ENCODE measurements at regions not wholly inside any gene's neighbourhood (a gene's known extent, or its start where the extent isn't known, plus 50 kb on each side); places are given as distances from the start of the nearest gene placed in this dataset.
"Not testable (repeated sequence)": the region's sequence is repeated elsewhere in the genome, so short reads cannot be mapped to it uniquely, and the experiment has no call there.

DNA sequence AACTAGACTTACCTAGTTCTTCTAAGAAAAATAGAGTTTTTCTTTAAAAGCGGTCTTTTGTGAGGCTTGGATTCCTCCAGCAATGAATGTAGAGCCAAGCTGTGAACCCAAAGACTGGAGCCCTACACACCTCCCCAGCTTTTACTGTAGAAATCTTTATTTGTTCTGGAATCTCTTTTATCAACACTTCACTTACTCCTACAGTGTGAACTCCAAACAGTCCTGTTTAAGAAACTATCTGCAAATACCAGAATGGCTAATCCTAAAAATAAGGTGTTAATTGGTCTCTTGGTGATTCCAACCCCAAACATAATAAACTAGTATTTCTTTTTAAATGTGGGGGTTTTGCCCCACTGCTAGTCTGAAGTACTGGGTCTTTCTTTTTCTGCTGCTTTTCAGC, 103.9 kb downstream of the ENC1 start:
- ATAC-seq (no peak), DNase-seq (no peak)
- intact Hi-C loops (cut with micrococcal nuclease) = no loop called here

DNA sequence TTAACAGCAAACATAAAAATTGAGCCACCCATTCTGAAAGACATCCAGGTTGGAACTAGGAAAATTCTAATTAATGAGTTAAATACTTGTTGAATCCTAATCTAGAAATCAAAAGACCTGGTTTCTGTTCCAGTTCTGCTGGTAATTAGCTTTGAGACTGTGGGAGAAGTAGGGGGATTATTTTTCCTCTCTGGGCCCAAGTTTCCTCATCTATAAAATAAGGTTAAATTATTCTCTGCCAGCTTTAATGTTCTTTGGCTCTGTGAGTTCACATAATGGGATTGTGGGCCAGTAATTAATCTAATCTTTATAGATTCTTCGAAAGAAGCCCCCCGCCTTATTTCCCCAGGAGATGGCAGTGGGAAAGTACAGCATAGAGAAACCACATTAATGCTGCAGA, 104.6 kb downstream of the ENC1 start:
- intact Hi-C loops (cut with micrococcal nuclease) = no loop called here
- no peak for ATAC-seq
- DNase-seq = no peak

DNA sequence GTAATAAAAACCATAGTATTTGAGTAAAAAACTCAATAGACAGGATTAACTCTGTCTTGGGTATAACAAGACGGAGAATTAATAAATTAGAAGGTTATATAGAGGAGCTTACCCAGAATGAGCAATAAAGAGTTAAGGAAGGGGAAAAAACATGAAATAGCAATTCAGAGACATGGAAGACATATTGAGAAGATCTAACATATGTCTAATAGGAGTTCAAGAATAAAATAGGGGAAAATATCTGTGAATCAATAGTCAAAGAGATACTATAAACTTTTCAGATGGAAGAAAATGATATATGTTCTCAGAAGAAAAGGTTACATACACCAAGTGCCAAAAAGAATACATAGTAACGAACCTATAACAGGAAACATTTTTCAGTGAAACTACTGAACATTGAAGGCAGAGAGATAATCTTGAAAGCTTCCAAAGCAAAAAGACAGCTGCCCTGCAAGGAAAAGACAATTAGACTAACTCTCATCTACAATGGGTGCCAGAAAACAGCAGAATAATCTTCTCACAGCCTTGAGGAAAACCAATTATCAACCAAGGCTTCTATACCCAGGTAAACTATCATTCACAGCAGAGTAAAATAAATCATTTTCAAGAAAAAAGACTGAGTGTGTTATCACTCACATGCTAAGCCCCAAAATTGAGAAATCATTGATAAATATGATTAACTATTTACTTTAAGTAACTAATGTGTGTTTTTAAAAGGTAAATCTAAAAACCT, 106.0 kb downstream of the ENC1 start:
- ATAC-seq = no peak
- no peak for DNase-seq
- intact Hi-C loops (cut with micrococcal nuclease) = no loop called here

DNA sequence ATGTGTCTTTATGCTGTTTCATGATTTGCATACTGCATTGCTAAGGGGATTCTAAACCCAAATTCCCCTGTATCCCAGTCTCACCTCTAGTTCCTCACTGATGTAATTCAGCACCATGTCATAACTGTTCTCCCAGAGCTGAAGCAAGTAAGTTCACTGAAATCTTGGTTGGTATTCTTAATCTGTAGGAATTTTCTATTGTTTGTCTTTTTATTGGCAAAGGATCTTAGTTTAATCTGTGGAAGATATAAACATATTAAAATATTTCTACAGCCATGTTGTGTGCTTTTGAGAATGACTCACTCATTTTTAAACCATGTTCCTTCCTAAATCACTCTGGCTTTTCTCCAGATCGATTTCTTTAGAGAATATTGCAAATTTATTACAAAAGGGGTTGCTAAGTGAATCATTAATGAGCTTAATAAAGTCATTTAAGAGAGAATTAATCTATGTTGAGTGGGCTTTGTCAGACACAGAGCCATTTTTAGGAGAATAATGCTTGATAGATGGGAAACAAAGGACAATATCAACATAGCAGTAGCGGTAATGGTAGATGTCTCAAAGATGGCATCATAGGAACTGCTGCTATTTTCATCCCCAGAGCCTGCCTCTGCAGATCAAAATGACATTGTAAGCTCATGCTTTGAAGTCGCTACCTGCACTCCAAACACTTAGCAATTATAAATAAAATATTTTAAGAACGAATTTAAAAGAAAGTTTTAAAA, 110.0 kb downstream of the ENC1 start:
- intact Hi-C loops (cut with micrococcal nuclease) = no loop called here
- DNase-seq (no peak), ATAC-seq (no peak)

DNA sequence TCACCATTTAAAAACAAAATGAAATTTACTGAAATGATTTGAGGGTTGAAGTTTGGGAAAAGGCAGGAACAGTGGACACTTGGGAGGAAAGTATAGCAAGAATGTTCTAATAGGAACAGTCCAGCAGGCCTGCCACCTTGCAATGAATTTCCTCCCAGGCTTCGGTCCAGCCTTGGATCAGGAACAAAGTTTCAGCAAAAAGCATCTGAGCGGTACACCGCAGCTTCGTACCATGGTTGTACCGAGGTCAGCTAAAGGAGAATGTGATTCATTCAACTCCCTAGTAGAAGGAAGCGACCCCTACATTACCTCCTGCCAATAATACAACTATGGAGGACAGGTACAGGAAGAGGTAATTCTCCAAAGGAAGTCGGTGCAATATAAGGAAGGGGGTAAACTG, 111.4 kb downstream of the ENC1 start:
- intact Hi-C loops (cut with micrococcal nuclease) = no loop called here
- DNase-seq = no peak
- no peak for ATAC-seq

DNA sequence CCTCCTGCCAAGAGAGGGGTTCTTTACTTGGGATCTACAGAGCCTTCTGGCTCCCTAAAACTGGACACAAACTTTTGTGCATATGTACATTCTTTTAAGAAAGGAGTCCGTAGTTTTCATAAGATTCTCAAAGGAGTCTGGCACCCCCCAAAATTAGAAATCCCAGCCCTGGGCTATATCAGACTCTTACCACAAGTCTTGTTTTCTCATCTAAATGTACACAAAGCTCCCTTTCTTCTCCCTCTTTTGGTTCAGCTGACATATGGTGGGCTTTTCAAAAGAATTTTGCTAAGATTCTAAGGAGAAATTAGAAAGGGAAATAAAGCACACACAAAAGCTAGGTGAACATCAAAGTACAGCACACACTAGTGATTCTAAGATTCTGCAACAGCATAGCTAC, 114.4 kb downstream of the ENC1 start:
- DNase-seq (no peak), ATAC-seq (no peak)
- intact Hi-C loops (cut with micrococcal nuclease) = no loop called here

DNA sequence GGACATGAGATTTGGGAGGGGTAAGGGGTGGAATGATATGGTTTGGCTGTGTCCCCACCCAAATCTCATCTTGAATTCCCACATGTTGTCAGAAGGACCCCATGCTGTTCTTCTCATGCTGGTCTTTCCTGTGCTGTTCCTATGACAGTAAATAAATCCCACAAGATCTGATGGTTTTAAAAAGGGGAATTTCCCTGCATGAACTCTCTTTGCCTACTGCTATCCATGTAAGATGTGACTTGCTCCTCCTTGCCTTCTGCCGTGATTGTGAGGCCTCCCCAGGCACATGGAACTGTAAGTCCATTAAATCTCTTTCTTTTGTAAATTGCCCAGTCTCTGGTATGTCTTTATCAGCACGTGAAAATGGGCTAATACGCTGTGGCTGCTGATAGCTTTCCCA, 115.8 kb downstream of the ENC1 start:
- ATAC-seq; DNase-seq; intact Hi-C loops (cut with micrococcal nuclease): not testable (repeated sequence)

DNA sequence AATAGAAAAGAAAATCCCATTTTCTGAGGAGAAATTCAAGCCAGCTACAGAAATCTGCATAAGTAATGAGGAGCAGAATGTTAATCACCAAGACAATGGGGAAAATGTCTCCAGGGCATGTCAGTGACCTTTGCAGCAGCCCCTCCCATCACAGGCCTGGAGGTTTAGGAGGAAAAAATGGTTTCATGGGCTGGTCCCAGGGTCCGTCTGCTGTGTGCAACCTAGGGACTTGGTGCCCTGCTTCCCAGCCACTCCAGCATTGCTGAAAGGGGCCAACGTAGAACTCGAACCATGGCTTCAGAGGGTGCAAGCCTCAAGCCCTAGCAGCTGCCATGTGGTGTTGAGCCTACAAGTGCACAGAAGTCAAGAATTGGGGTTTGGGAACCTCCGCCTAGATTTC, 116.8 kb downstream of the ENC1 start:
- ATAC-seq; DNase-seq; intact Hi-C loops (cut with micrococcal nuclease): not testable (repeated sequence)

DNA sequence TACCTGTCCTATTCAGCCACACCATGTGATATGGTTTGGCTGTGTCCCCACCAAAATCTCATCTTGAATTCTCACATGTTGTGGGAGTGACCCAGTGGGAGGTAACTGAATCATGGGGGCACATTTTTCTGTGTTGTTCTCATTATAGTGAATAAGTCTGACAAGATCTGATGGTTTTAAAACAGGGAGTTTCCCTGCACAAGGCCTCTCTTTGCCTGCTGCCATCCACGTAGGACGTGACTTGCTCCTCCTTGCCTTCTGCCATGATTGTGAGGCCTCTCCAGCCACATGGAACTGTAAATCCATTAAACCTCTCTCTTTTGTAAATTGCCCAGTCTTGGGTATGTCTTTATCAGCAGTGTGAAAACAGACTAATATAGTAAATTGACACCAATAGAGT, 117.7 kb downstream of the ENC1 start:
- intact Hi-C loops (cut with micrococcal nuclease); ATAC-seq; DNase-seq: not testable (repeated sequence)

DNA sequence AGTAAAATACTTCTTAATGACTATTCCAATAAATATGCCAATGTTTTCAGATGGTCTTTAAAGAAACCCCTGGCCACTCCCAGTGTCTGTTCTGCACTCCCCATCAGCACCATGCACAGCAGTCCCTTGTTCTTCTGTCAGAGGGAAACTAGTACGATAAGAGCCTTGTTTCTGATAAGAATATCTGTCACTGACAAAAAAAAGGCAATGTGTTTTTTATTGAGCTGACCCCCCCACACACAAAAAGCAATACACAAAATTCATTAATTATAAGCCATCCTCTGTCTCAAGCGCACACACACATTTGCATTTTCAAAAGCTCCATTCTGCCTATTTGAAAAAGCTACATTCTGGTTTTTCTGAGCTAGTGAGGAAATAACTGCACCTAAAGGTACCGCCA, 119.1 kb downstream of the ENC1 start:
- DNase-seq (no peak), ATAC-seq (no peak)
- intact Hi-C loops (cut with micrococcal nuclease) = no loop called here

DNA sequence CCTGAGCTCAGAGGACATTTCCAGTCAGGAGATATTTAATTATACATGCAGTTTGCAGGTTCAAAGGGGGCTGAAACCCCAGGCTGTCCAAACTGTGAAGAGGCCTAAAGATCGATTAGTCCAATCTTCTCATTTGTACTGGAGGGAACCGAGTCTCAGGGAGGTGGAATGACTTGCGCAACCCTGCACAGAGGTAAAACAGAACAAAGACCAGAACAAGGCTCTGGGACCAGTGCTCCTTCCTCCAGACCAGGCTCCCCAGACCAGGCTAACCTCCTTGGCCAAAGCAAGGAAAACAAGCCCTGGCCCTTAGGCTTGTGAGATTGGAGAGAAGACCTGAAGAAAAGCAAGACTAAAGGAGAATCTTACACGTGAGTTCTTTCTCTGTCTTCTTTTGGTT, 120.8 kb downstream of the ENC1 start:
- DNase-seq (no peak), ATAC-seq (no peak)
- intact Hi-C loops (cut with micrococcal nuclease) = no loop called here

DNA sequence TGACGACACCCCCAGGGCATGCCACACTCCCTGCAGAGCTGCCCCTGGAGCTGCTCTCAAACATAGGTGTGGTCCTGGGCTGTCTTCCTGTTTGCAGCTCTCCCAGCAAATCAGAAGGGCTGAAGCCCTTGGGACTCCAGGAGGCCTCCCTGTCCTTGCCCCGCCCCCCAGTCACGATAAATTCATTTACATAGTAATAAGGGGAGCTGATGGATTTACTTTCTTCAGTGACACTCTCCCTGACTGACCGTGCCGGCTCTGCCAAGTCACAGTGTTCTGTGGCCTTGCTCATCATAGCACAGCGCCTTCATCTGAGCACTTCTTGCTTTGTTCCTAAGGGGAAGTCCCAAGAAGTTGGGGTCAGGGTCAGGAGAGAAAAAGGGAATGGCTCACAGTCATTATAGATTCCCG, 121.4 kb downstream of the ENC1 start:
- intact Hi-C loops (cut with micrococcal nuclease) = no loop called here
- ATAC-seq (no peak), DNase-seq (no peak)

DNA sequence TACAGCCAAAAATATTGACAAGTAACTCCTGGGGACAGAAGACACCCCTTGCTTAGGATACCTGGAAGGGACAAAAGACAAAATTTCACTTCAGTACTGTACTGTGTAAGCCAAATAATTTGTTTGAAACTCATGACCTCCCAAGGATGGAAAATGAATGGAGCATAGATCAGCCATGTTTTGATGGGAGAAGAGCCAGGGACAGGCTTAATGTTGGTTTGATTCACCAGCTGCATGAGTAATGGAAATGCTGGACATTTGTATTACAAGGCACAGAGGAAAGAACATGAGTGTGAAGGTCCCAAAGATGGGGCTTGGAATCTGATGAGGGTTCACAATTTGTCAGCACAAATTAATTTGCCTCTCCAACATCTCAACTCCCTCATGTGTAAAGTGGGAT, 122.8 kb downstream of the ENC1 start:
- intact Hi-C loops (cut with micrococcal nuclease) = no loop called here
- no peak for DNase-seq
- ATAC-seq = peak; percentile 57

DNA sequence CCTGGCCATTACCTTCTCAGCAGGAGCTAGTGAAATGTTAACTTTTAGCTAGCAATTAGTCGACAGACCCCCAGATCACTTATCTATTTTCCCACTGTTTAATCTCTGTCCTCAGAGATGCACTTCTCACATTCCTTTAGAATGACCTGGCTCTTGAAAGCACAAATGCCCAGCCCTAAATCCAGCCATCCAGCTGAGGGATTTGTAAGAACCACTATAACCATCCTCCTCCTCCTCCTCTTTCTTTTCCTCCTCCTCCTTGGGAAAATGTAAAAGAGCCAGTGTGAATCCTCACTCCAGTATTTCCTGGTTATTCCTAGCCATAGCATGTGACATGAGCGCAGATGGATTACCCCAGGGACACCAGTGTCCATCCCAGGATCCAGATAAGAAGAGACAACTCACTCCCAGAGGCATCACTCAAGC, 124.3 kb downstream of the ENC1 start:
- ATAC-seq (peak; percentile 71), DNase-seq (no peak)
- intact Hi-C loops (cut with micrococcal nuclease) = no loop called here

DNA sequence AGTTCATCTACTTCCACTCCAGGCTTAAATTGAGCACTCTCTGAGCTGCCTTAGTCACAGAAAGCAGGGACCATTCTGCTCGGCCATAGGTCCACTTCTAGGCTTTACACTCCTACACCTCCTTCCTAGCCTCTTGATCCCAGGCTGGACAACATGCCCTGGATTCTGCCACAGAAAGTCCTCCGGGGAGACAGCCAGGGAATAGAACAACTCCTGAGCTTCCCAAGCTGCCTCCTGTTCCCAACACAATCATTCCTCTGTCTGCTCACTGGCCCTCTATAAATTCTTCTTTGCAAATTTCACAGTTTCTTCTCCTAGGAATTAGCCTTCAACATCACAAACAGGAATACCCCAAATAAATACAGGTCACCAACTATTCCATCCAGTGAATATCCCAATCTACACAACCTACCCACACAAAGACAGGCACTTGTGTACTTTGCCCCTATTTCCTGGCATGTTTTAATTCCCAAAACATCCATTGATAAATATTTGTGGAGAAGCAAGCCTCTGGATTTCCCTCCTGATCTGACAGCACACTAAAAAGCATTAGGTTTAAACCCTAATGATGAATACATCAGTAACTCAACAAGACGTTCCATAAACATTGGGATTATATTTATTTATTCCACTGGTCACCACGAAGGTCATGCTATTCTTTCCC, 125.5 kb downstream of the ENC1 start:
- DNase-seq (no peak), ATAC-seq (no peak)
- intact Hi-C loops (cut with micrococcal nuclease) = no loop called here

DNA sequence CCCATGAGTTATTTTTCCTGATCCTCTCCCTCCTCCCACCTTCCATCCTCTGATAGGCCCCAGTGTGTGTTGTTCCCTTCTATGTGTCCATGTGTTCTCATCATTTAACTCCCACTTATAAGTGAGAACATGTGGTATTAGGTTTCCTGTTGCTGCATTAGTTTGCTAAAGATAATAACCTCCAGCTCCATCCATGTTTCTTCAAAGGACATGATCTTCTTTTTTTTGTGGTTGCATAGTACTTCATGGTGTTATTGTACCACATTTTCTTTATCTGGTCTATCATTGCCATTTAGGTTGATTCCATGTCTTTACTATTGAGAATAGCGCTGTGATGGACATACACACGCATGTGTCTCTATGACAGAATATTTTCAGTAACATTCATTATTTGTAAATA, 128.8 kb downstream of the ENC1 start:
- intact Hi-C loops (cut with micrococcal nuclease); ATAC-seq; DNase-seq: not testable (repeated sequence)

DNA sequence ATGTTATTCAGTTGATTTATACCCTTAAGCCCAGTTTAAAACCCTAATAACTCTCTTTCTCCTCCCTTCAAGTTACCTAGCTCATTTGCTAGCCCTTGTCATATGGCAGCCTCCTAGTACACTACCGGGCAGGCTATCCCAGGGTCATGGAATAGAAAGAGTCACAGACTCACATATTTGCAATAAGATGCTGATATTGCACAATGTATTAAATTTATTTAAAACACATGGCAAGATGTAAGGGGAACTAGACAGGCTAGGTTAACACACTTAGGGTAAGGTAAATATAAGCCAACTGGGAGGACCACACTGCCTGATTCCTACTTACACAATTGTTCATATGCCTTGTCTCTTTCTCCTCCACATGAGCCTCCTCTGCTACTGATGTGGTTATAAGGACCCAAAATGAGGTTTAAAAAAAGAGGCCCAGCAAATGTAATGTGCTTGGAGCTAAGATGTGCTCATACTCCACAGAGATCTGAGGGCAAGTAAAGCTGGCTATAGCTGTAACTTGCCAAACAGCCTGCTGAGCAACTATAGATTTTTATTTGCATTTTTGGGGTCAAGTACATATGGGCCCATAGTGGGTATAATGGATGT, 130.0 kb downstream of the ENC1 start:
- intact Hi-C loops (cut with micrococcal nuclease) = no loop called here
- no peak for DNase-seq
- ATAC-seq = no peak

DNA sequence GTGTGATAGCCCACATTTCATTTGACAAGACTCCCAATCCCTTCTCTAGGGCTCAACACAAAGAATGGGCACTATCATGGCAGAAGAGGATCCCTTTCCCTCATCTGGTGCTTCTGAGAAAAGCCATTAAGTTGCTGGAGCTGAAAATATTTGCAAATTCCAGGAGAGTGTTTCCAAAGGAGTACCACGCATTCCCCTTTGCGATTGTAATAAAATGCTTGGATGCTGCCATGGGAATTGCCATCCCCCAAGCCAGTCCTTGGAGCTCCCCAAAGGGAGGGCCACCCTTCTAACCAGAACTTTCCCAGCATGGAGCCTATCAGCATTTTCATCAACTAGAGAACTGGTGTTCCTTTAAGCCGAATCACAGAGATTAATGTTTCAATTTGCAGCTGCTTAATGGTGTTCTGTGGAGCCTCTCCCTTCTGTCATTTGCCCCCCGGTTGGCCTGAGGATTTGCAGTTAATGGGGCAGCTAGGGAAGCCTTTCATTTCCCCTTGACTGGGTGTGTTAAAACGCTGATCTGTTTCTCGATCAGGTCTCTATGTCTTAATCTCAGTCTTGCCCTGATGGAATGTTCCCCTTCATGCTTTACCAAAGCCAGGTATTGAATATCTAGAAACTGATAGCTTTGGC, 133.0 kb downstream of the ENC1 start:
- DNase-seq = no peak
- ATAC-seq = no peak
- intact Hi-C loops (cut with micrococcal nuclease) = no loop called here

DNA sequence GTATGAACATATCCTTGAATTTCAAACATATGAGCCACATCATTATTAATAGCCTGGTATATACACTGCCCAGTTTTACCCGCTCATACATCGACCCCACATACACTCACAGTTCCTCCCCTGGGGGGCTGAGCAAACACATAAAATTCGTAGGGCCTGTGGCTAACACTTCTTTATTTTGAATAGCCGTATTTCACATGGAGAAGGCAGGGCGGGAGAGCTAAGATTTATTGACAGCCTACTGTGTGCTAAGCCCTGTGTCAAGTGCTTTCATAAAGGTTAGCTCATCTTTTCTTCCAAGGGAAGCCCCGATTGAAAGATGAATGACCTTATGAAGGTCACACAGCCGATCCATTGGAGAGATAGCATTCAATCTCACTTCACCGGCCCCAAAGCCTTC, 134.4 kb downstream of the ENC1 start:
- intact Hi-C loops (cut with micrococcal nuclease) = no loop called here
- ATAC-seq (no peak), DNase-seq (no peak)

DNA sequence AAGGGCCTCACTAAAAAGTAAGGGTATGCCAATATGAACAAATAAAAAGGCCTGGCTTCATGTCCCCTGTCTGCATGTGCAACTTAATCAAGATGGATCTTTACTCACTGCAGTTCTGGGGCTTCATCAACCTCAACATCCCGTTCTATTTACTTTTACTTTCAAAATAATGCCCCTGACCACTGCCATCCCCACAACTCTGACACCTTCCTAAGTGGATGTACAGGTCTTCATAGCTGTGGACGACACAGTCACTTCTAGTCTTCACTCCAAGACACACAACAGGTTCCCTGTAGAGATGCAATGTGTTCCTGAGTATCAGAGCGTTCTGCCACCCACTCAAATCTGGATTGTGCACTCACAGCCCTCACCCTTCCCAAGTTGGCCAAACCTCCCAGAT, 136.1 kb downstream of the ENC1 start:
- intact Hi-C loops (cut with micrococcal nuclease) = no loop called here
- ATAC-seq (no peak), DNase-seq (no peak)

Data from left ventricle myocardium superior (tissue), 1 donor.